ENCODE measurements at regions not wholly inside any gene's neighbourhood (a gene's known extent, or its start where the extent isn't known, plus 50 kb on each side); places are given as distances from the start of the nearest gene placed in this dataset.

DNA sequence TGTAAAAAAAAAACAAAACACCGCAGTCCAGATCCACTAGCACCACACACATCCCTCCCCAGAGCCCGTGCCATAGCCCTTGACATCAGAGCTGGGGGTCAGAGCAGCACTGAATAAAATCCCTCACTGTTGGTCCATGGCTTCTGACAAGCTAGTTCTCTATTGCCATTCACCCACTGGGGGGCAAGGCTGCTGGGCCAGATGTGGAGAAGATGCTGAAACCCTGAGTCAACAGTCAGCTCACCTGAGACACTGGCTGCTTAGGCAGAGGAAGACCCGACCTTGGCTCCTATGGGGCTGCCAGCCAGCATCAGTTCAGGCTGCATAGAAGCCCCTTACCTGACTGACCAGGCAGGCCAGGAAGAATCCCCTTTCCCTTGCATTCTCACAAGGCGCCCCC is 228.2 kb downstream of the SOX9 start:
- Histone ChIP-seq H3K9me3 (ENCODE audit: control insufficient read depth in 2 of 2, insufficient read depth in 1 of 2, low read length in 1 of 2) (no peaks in the 10 kb centered on the region), H3K36me3 (ENCODE audit: control insufficient read depth in 2 of 2, insufficient read depth in 2 of 2, low read length in 1 of 2) (no peaks in the 10 kb centered on the region), H3K4me3 (ENCODE audit: low read length in 2 of 2) (no peak overlapping the region), H3K4me1 (ENCODE audit: control insufficient read depth in 2 of 2, insufficient read depth in 2 of 2, low read length in 2 of 2) (peaks cover 0 to 2% of the 10 kb centered on the region in 2 donors), H3K27me3 (ENCODE audit: control insufficient read depth in 2 of 2, insufficient read depth in 1 of 2, low read length in 1 of 2) (peaks cover 0 to 7% of the 10 kb centered on the region in 2 donors), H3K27ac (ENCODE audit: low read depth in 1 of 2, low read length in 1 of 2) (no peak overlapping the region)
- WGBS = 89% methylated on average over 4 of the region's 4 CpGs
- no peak for DNase-seq (ENCODE audit: low read depth in 6 of 9, low spot score in 9 of 9)

- Histone ChIP-seq H3K4me3 (ENCODE audit: low read length in 2 of 2) (no peak overlapping the region), H3K27ac (ENCODE audit: low read depth in 1 of 2, low read length in 1 of 2) (no peak overlapping the region), H3K27me3 (ENCODE audit: control insufficient read depth in 2 of 2, insufficient read depth in 1 of 2, low read length in 1 of 2) (peaks cover 0 to 7% of the 10 kb centered on the region in 2 donors), H3K36me3 (ENCODE audit: control insufficient read depth in 2 of 2, insufficient read depth in 2 of 2, low read length in 1 of 2) (no peaks in the 10 kb centered on the region), H3K9me3 (ENCODE audit: control insufficient read depth in 2 of 2, insufficient read depth in 1 of 2, low read length in 1 of 2) (no peaks in the 10 kb centered on the region), H3K4me1 (ENCODE audit: control insufficient read depth in 2 of 2, insufficient read depth in 2 of 2, low read length in 2 of 2) (peaks cover 0 to 2% of the 10 kb centered on the region in 2 donors)
- no peak for DNase-seq (ENCODE audit: low read depth in 6 of 9, low spot score in 9 of 9)
- WGBS = 87% methylated on average over 13 of the region's 13 CpGs
Observed at GRCh38 chr17:72349491-72349995, 228.7 kb downstream of the SOX9 start.

- WGBS = 93% methylated on average over 3 of the region's 3 CpGs
- H3K9me3 ChIP-seq (ENCODE audit: control insufficient read depth in 2 of 2, insufficient read depth in 1 of 2, low read length in 1 of 2) = no peaks in the 10 kb centered on the region
- peaks cover 0 to 2% of the 10 kb centered on the region in 2 donors for H3K4me1 ChIP-seq (ENCODE audit: control insufficient read depth in 2 of 2, insufficient read depth in 2 of 2, low read length in 2 of 2)
- no peak for DNase-seq (ENCODE audit: low read depth in 6 of 9, low spot score in 9 of 9)
- no peak overlapping the region for H3K27ac ChIP-seq (ENCODE audit: low read depth in 1 of 2, low read length in 1 of 2)
- peaks cover 0 to 7% of the 10 kb centered on the region in 2 donors for H3K27me3 ChIP-seq (ENCODE audit: control insufficient read depth in 2 of 2, insufficient read depth in 1 of 2, low read length in 1 of 2)
- H3K4me3 ChIP-seq (ENCODE audit: low read length in 2 of 2) = no peak overlapping the region
- no peaks in the 10 kb centered on the region for H3K36me3 ChIP-seq (ENCODE audit: control insufficient read depth in 2 of 2, insufficient read depth in 2 of 2, low read length in 1 of 2)
Observed at GRCh38 chr17:72350073-72350472, 229.3 kb downstream of the SOX9 start.

DNA sequence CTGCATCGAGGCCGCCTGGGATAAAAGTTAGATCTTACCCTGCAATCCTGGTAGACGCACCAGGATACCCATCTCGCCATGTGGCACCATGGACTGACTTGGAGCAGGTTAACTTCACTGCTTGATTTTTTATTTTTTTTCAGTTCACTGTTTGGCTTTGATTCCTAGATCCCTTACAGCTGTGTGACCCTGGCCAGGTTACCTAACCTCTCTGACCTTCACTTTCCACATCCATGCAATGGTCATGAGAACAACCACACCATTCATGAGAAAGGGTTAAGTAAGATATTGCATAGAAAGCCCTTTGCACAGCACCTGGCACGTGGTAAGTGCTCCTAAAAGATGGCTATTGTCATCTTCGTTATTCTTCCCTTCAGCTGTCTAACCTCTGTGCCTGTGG is 230.5 kb downstream of the SOX9 start:
- H3K27ac ChIP-seq (ENCODE audit: low read depth in 1 of 2, low read length in 1 of 2) = no peak overlapping the region
- no peaks in the 10 kb centered on the region for H3K9me3 ChIP-seq (ENCODE audit: control insufficient read depth in 2 of 2, insufficient read depth in 1 of 2, low read length in 1 of 2)
- H3K4me3 ChIP-seq (ENCODE audit: low read length in 2 of 2) = no peak overlapping the region
- 87% methylated on average over 6 of the region's 6 CpGs for WGBS
- H3K27me3 ChIP-seq (ENCODE audit: control insufficient read depth in 2 of 2, insufficient read depth in 1 of 2, low read length in 1 of 2) = peaks cover 0 to 7% of the 10 kb centered on the region in 2 donors
- peaks cover 0 to 2% of the 10 kb centered on the region in 2 donors for H3K4me1 ChIP-seq (ENCODE audit: control insufficient read depth in 2 of 2, insufficient read depth in 2 of 2, low read length in 2 of 2)
- no peak for DNase-seq (ENCODE audit: low read depth in 6 of 9, low spot score in 9 of 9)
- H3K36me3 ChIP-seq (ENCODE audit: control insufficient read depth in 2 of 2, insufficient read depth in 2 of 2, low read length in 1 of 2) = no peaks in the 10 kb centered on the region

DNA sequence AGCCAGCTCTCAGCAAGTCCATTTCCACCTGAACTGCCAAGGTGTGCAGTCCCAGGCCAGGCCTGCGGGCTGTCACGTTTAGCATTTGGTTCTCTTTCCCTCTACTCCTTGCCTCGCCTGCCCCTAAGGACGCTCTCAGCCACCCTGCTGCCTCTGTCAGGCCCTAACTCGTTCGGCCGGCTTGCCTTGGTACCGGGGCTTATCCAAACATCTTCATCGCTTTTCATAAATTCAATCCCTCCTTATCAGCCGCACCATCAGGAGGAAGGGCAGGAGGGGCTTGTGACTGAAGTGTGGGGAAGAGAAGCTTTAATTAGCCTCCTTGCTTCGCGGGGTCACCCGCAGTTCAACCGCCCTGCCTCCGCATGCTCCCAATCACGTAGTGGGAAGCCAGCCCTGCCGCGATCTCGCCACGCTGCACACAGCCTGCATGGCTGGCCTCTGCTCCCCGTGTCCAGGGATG is 231.1 kb downstream of the SOX9 start:
- Histone ChIP-seq H3K9me3 (ENCODE audit: control insufficient read depth in 2 of 2, insufficient read depth in 1 of 2, low read length in 1 of 2) (no peaks in the 10 kb centered on the region), H3K4me3 (ENCODE audit: low read length in 2 of 2) (no peak overlapping the region), H3K27ac (ENCODE audit: low read depth in 1 of 2, low read length in 1 of 2) (no peak overlapping the region), H3K36me3 (ENCODE audit: control insufficient read depth in 2 of 2, insufficient read depth in 2 of 2, low read length in 1 of 2) (no peaks in the 10 kb centered on the region), H3K4me1 (ENCODE audit: control insufficient read depth in 2 of 2, insufficient read depth in 2 of 2, low read length in 2 of 2) (peaks cover 0 to 2% of the 10 kb centered on the region in 2 donors), H3K27me3 (ENCODE audit: control insufficient read depth in 2 of 2, insufficient read depth in 1 of 2, low read length in 1 of 2) (peaks cover 0 to 7% of the 10 kb centered on the region in 2 donors)
- WGBS = 43% methylated on average over 21 of the region's 21 CpGs
- no peak for DNase-seq (ENCODE audit: low read depth in 6 of 9, low spot score in 9 of 9)

DNA sequence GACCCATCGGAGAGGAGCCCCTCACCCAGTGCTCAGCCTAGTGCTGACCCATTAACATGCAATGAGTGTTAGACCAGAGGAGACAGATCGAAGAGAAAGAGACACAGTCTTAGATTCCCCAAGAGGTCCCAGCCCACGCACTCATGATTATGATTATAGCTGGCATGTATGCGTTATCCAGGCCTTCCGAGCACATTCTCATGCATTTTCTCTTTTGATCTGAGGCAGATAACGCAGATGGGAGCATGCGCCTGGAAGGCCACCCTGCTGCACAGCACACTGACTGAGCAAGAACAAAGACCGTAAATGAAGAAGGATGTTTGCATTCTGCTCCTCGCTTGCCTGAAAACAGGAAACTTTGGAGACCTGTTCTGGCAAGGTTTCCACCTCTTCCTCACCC is 232.7 kb downstream of the SOX9 start:
- 84% methylated on average over 9 of the region's 9 CpGs for WGBS
- Histone ChIP-seq H3K27me3 (ENCODE audit: control insufficient read depth in 2 of 2, insufficient read depth in 1 of 2, low read length in 1 of 2) (peaks cover 0 to 7% of the 10 kb centered on the region in 2 donors), H3K4me3 (ENCODE audit: low read length in 2 of 2) (no peak overlapping the region), H3K27ac (ENCODE audit: low read depth in 1 of 2, low read length in 1 of 2) (no peak overlapping the region), H3K36me3 (ENCODE audit: control insufficient read depth in 2 of 2, insufficient read depth in 2 of 2, low read length in 1 of 2) (no peaks in the 10 kb centered on the region), H3K9me3 (ENCODE audit: control insufficient read depth in 2 of 2, insufficient read depth in 1 of 2, low read length in 1 of 2) (no peaks in the 10 kb centered on the region), H3K4me1 (ENCODE audit: control insufficient read depth in 2 of 2, insufficient read depth in 2 of 2, low read length in 2 of 2) (peaks cover 0 to 2% of the 10 kb centered on the region in 2 donors)
- no peak for DNase-seq (ENCODE audit: low read depth in 6 of 9, low spot score in 9 of 9)

DNA sequence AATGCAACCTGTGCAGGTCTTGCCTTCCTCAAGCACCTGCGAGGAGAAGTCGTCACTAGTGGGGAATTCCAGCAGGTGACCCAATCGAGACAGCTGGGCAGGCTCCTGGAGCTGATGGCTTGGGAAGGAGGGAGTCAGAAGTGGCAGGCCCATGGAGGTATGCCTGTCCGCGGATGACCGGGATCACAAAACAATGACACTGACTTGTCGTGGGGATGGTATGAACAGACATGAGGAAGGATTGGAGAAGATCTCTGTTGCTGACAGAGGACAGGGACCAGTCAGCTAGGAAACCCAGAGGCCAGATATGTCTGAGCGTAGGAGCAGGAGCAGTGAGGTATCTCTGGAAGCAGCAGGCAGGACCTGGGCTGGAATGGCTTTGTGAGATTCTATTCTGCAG is 233.3 kb downstream of the SOX9 start:
- WGBS = 95% methylated on average over 8 of the region's 8 CpGs
- no peak for DNase-seq (ENCODE audit: low read depth in 6 of 9, low spot score in 9 of 9)
- no peak overlapping the region for H3K4me3 ChIP-seq (ENCODE audit: low read length in 2 of 2)
- peaks cover 0 to 2% of the 10 kb centered on the region in 2 donors for H3K4me1 ChIP-seq (ENCODE audit: control insufficient read depth in 2 of 2, insufficient read depth in 2 of 2, low read length in 2 of 2)
- peaks cover 0 to 7% of the 10 kb centered on the region in 2 donors for H3K27me3 ChIP-seq (ENCODE audit: control insufficient read depth in 2 of 2, insufficient read depth in 1 of 2, low read length in 1 of 2)
- no peaks in the 10 kb centered on the region for H3K9me3 ChIP-seq (ENCODE audit: control insufficient read depth in 2 of 2, insufficient read depth in 1 of 2, low read length in 1 of 2)
- H3K36me3 ChIP-seq (ENCODE audit: control insufficient read depth in 2 of 2, insufficient read depth in 2 of 2, low read length in 1 of 2) = no peaks in the 10 kb centered on the region
- H3K27ac ChIP-seq (ENCODE audit: low read depth in 1 of 2, low read length in 1 of 2) = no peak overlapping the region

DNA sequence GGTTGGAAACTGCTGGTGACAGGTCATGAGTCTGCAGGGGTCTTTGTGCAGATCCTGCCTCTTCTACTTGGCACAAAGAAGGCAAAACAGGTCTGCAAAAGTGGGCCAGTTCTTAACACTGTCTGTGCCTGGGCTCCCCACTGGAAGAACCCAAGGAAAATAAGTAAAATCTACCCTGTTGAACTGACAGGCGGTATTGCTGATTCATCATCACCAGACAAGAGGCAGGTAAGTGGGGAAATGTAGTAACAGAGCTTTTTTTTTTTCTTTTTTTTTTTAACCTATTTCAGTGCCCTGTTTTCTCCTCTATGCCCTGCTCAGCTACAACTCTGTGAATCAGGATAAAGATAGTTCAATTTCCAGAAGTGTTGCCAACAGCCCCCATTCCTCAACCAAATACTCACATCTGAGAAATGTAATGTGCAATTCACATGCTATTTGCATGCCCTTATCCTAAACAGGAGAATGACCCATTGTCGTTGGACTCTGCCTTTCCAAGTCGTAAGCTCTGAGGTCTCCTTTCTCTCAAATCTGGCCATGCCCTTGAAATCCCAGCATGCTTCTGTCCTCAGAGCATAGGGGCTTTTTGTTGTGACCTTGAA is 237.0 kb downstream of the SOX9 start:
- H3K4me1 ChIP-seq (ENCODE audit: control insufficient read depth in 2 of 2, insufficient read depth in 2 of 2, low read length in 2 of 2) = no peaks in the 10 kb centered on the region
- WGBS = 91% methylated on average over 3 of the region's 3 CpGs
- no peak for DNase-seq (ENCODE audit: low read depth in 6 of 9, low spot score in 9 of 9)
- no peaks in the 10 kb centered on the region for H3K27me3 ChIP-seq (ENCODE audit: control insufficient read depth in 2 of 2, insufficient read depth in 1 of 2, low read length in 1 of 2)
- H3K27ac ChIP-seq (ENCODE audit: low read depth in 1 of 2, low read length in 1 of 2) = no peak overlapping the region
- no peaks in the 10 kb centered on the region for H3K9me3 ChIP-seq (ENCODE audit: control insufficient read depth in 2 of 2, insufficient read depth in 1 of 2, low read length in 1 of 2)
- H3K4me3 ChIP-seq (ENCODE audit: low read length in 2 of 2) = no peak overlapping the region
- no peaks in the 10 kb centered on the region for H3K36me3 ChIP-seq (ENCODE audit: control insufficient read depth in 2 of 2, insufficient read depth in 2 of 2, low read length in 1 of 2)

DNA sequence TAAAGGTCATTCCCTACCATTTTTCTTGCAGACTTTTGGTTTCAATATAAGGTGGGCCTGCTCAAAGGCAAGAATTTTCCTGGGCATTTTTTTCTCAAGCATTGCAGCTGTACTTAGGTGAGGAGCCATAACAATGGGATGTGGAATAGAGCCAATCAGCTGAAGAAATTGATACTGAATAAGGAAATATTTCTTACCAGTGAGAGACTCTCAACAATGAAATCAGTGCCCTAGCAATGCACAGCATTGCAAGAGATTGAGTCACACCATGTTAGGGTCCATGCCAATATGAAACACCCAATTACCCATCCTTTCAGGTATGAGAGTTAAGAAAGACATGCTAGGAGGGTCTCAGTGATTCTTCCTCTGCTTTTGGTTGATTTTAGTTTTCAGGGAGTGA is 237.6 kb downstream of the SOX9 start:
- H3K36me3 ChIP-seq (ENCODE audit: control insufficient read depth in 2 of 2, insufficient read depth in 2 of 2, low read length in 1 of 2) = no peaks in the 10 kb centered on the region
- no peak overlapping the region for H3K27ac ChIP-seq (ENCODE audit: low read depth in 1 of 2, low read length in 1 of 2)
- H3K27me3 ChIP-seq (ENCODE audit: control insufficient read depth in 2 of 2, insufficient read depth in 1 of 2, low read length in 1 of 2) = no peaks in the 10 kb centered on the region
- H3K4me3 ChIP-seq (ENCODE audit: low read length in 2 of 2) = no peak overlapping the region
- no peaks in the 10 kb centered on the region for H3K4me1 ChIP-seq (ENCODE audit: control insufficient read depth in 2 of 2, insufficient read depth in 2 of 2, low read length in 2 of 2)
- no peak for DNase-seq (ENCODE audit: low read depth in 6 of 9, low spot score in 9 of 9)
- no peaks in the 10 kb centered on the region for H3K9me3 ChIP-seq (ENCODE audit: control insufficient read depth in 2 of 2, insufficient read depth in 1 of 2, low read length in 1 of 2)

Data from thymus (tissue), 11 donors.